Head of caudate nucleus (tissue), 42 donors: ENCODE measurements at regions not wholly inside any gene's neighbourhood (a gene's known extent, or its start where the extent isn't known, plus 50 kb on each side); places are given as distances from the start of the nearest gene placed in this dataset.

Experiments
- DNase-seq, 42 donors: peaks; one replicate each; pipeline versions ENCODE4 v3.0.0 to v3.0.0-alpha.2; 2020 to 2021; ENCODE audit warnings: mixed read lengths in 7 of 42
- intact Hi-C: fragments of 100-400 bp; cut with DNase I; formaldehyde crosslinking; loops from one replicate; pipeline ENCODE4 v1.15.0; 2022

- DNase-seq: no peak
- intact Hi-C loops: no loop called here
Measured at GRCh38 chr18:34448662-34449061, 223.9 kb upstream of the NOL4 start.

- no peak for DNase-seq
- intact Hi-C loops: no loop called here
Measured at GRCh38 chr18:34457761-34458160, 233.0 kb upstream of the NOL4 start.

- peak in 1 of 42 donors; percentile 2 for DNase-seq
- intact Hi-C loops: no loop called here
Measured at GRCh38 chr18:34458410-34458977, 233.8 kb upstream of the NOL4 start.

GRCh38 chr18:34461266-34461665 lies 236.6 kb upstream of the NOL4 start:
- DNase-seq: no peak
- intact Hi-C loops: no loop called here

GRCh38 chr18:34467058-34467457 lies 242.3 kb upstream of the NOL4 start:
- DNase-seq: no peak
- intact Hi-C loops: no loop called here

GRCh38 chr18:34480162-34480700 lies 229.9 kb upstream of the DTNA start:
- intact Hi-C loops: no loop called here
- no peak for DNase-seq

- intact Hi-C loops: no loop called here
- no peak for DNase-seq
Measured at GRCh38 chr18:34482204-34482603, 227.9 kb upstream of the DTNA start.

GRCh38 chr18:34483198-34483597 lies 226.9 kb upstream of the DTNA start:
- DNase-seq: peak in 3 of 42 donors; percentile 2 to 25 (median 11)
- intact Hi-C loops: no loop called here

GRCh38 chr18:34491719-34492118 lies 218.4 kb upstream of the DTNA start:
- DNase-seq: no peak
- intact Hi-C loops: no loop called here

- intact Hi-C loops: no loop called here
- no peak for DNase-seq
Measured at GRCh38 chr18:34492652-34493051, 217.4 kb upstream of the DTNA start.

GRCh38 chr18:34493099-34493544 lies 217.0 kb upstream of the DTNA start:
- intact Hi-C loops: no loop called here
- peak; percentile 67 to 94 (median 84) for DNase-seq

- intact Hi-C loops: no loop called here
- DNase-seq: peak in 40 of 42 donors; percentile 4 to 63 (median 30)
Measured at GRCh38 chr18:34493566-34494358, 216.3 kb upstream of the DTNA start.

- intact Hi-C loops: no loop called here
- DNase-seq: peak in 38 of 42 donors; percentile 7 to 61 (median 29)
Measured at GRCh38 chr18:34494359-34494696, 215.8 kb upstream of the DTNA start.

- DNase-seq: no peak
- intact Hi-C loops: no loop called here
Measured at GRCh38 chr18:34495506-34495905, 214.6 kb upstream of the DTNA start.

GRCh38 chr18:34501553-34501952 lies 208.5 kb upstream of the DTNA start:
- intact Hi-C loops: no loop called here

GRCh38 chr18:34506198-34506597 lies 203.9 kb upstream of the DTNA start:
- intact Hi-C loops: no loop called here
- DNase-seq: no peak

More at GRCh38 chr18:34501553-34501952, 208.5 kb upstream of the DTNA start:
- no peak for DNase-seq

GRCh38 chr18:34509163-34509562 lies 200.9 kb upstream of the DTNA start:
- intact Hi-C loops: no loop called here
- DNase-seq: no peak

- DNase-seq: no peak
- intact Hi-C loops: no loop called here
Measured at GRCh38 chr18:34509879-34510586, 200.1 kb upstream of the DTNA start.

- intact Hi-C loops: no loop called here
- DNase-seq: no peak
Measured at GRCh38 chr18:34510926-34511325, 199.2 kb upstream of the DTNA start.

GRCh38 chr18:34511435-34511834 lies 198.7 kb upstream of the DTNA start:
- DNase-seq: no peak
- intact Hi-C loops: no loop called here
